CD4-positive, alpha-beta T cell (primary cell): ENCODE measurements at regions not wholly inside any gene's neighbourhood (a gene's known extent, or its start where the extent isn't known, plus 50 kb on each side); places are given as distances from the start of the nearest gene placed in this dataset.

Experiments
- ATAC-seq: fragments of 200-7000 bp; cut with Tn5 transposase; one replicate; pipeline ENCODE4 v1.10.0; 2022; ENCODE audit warnings: mild to moderate bottlenecking; ENCODE audit not compliant: poor library complexity
- CTCF ChIA-PET: fragments of 350-600 bp; sonication (Branson Sonifier 250); formaldehyde crosslinking; loops from one replicate; lab custom pipeline; 2021; ENCODE audit warnings: antibody characterized with exemption, inconsistent platforms; lab: Charles Lee
- POLR2A ChIA-PET: fragments of 350-600 bp; sonication (Branson Sonifier 250); formaldehyde crosslinking; loops from one replicate; lab custom pipeline; 2021; ENCODE audit warnings: antibody characterized with exemption, inconsistent platforms; lab: Charles Lee
- DNase-seq, 14 experiments: peaks; one replicate each; pipeline ENCODE4 v3.0.0-alpha.2; 2013 to 2020; ENCODE audit warnings: mixed read lengths in 2 of 14
- H3K27ac ChIP-seq, 2 donors: one replicate each; pipeline versions ENCODE4 v1.5.1 to v1.7.0; 2013; ENCODE audit warnings: low read length in 2 of 2, low read depth in 1 of 2, mild to moderate bottlenecking in 1 of 2
- H3K27me3 ChIP-seq, 2 experiments: 1 replicate in 1 of 2; 2 replicates in 1 of 2; pipeline versions ENCODE4 v1.6.1 to v1.7.0; 2013; ENCODE audit warnings: low read length in 2 of 2, control low read depth in 1 of 2, mild to moderate bottlenecking in 1 of 2, moderate library complexity in 1 of 2; ENCODE audit not compliant: insufficient read depth in 2 of 2, control insufficient read depth in 1 of 2
- H3K36me3 ChIP-seq: one replicate; pipeline ENCODE4 v1.6.1; 2013; ENCODE audit warnings: low read length, control low read depth; ENCODE audit not compliant: insufficient read depth
- H3K4me1 ChIP-seq: one replicate; pipeline ENCODE4 v1.6.1; 2013; ENCODE audit warnings: low read length, control low read depth; ENCODE audit not compliant: insufficient read depth
- H3K4me3 ChIP-seq: one replicate; pipeline ENCODE4 v1.5.1; 2013; ENCODE audit warnings: mild to moderate bottlenecking, low read length, moderate library complexity
- H3K9me3 ChIP-seq, 2 experiments: 1 replicate in 1 of 2; 2 replicates in 1 of 2; pipeline versions ENCODE4 v1.6.1 to v1.7.0; 2013; ENCODE audit warnings: low read length in 2 of 2, mild to moderate bottlenecking in 2 of 2, control low read depth in 1 of 2, moderate library complexity in 1 of 2; ENCODE audit not compliant: control insufficient read depth in 1 of 2, insufficient read depth in 1 of 2
- H3K27ac Mint-ChIP-seq: one replicate; pipeline ENCODE4 v1.8.0; 2020; ENCODE audit warnings: mixed read lengths
- H3K27me3 Mint-ChIP-seq: one replicate; pipeline ENCODE4 v1.8.0; 2021; ENCODE audit warnings: mixed read lengths
- H3K36me3 Mint-ChIP-seq: one replicate; pipeline ENCODE4 v1.8.0; 2021; ENCODE audit warnings: low read depth, mixed read lengths
- H3K4me1 Mint-ChIP-seq: one replicate; pipeline ENCODE4 v1.8.0; 2021; ENCODE audit warnings: low read depth, mixed read lengths
- H3K4me3 Mint-ChIP-seq: one replicate; pipeline ENCODE4 v1.8.0; 2020; ENCODE audit warnings: mild to moderate bottlenecking, mixed read lengths
- H3K9me3 Mint-ChIP-seq: one replicate; pipeline ENCODE4 v1.8.0; 2020; ENCODE audit warnings: mixed read lengths
- CTCF ChIP-seq: fragments of 200-600 bp; IDR thresholded peaks from one replicate; pipeline ENCODE4 v1.8.0; 2022; ENCODE audit warnings: antibody characterized with exemption, mild to moderate bottlenecking
- intact Hi-C, 2 experiments: fragments of 100-400 bp; cut with DNase I in 1 of 2; cut with micrococcal nuclease in 1 of 2; formaldehyde crosslinking; loops; one replicate each; pipeline versions ENCODE4 v1.15.1 to v1.9.0; 2023 to 2025; cut with DNase I, micrococcal nuclease

- Mint-ChIP-seq H3K27ac (no peak overlapping the region), H3K4me3 (no peak overlapping the region), H3K4me1 (no peaks in the 10 kb centered on the region), H3K9me3 (peaks cover 3% of the 10 kb centered on the region), H3K27me3 (peaks cover 42% of the 10 kb centered on the region), H3K36me3 (no peaks in the 10 kb centered on the region)
- peaks cover 0 to 8% of the 10 kb centered on the region in 2 experiments for H3K9me3 ChIP-seq
- TF ChIP-seq CTCF, result no peak
- H3K27ac ChIP-seq, result no peak overlapping the region
- no peaks in the 10 kb centered on the region for H3K36me3 ChIP-seq
- H3K27me3 ChIP-seq, result peaks cover 0 to 1% of the 10 kb centered on the region in 2 experiments
- H3K4me1 ChIP-seq, result no peaks in the 10 kb centered on the region
- no peak overlapping the region for H3K4me3 ChIP-seq
- POLR2A ChIA-PET, result no interaction called here
- no peak for ATAC-seq
- CTCF ChIA-PET, result no interaction called here
- no peak for DNase-seq
- intact Hi-C loops, result no loop called here
These were observed 67.2 kb upstream of the STC2 start for GRCh38 chr5:173395257-173395932.

GRCh38 chr5:173394701-173395100, 66.5 kb upstream of the STC2 start:
- Mint-ChIP-seq H3K4me3 (no peak overlapping the region), H3K36me3 (no peaks in the 10 kb centered on the region), H3K9me3 (peaks cover 3% of the 10 kb centered on the region), H3K4me1 (no peaks in the 10 kb centered on the region), H3K27me3 (peaks cover 45% of the 10 kb centered on the region), H3K27ac (no peak overlapping the region)
- no peak overlapping the region for H3K4me3 ChIP-seq
- ChIA-PET CTCF (no interaction called here), POLR2A (no interaction called here)
- H3K9me3 ChIP-seq, result peaks cover 0 to 8% of the 10 kb centered on the region in 2 experiments
- intact Hi-C loops, result no loop called here
- no peak overlapping the region for H3K27ac ChIP-seq
- DNase-seq (no peak), ATAC-seq (no peak)
- no peak for TF ChIP-seq CTCF
- H3K4me1 ChIP-seq, result no peaks in the 10 kb centered on the region
- H3K36me3 ChIP-seq, result no peaks in the 10 kb centered on the region
- peaks cover 0 to 6% of the 10 kb centered on the region in 2 experiments for H3K27me3 ChIP-seq

DNA sequence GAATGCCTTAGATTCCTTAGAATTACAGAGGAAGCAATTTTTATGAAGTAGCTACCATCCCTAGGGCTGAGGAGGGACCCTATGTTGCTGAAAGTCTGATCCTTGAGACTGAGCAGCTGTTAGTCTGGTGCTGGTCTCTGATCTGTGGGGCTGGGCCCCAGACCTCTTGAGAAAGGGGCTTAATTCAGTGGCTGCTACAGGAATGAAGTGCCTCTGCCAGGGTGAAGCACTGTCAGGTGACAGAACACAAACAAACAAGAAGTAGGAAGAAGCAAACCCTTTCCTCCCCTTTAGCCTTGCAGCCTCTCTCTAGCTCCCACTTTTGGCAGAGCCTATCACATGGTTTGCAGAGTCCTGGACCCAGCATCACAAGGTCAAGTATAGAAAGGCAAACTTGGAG, 64.0 kb upstream of the STC2 start:
- POLR2A ChIA-PET, result no interaction called here
- no peak for ATAC-seq
- Mint-ChIP-seq H3K4me3 (no peak overlapping the region), H3K9me3 (no peaks in the 10 kb centered on the region), H3K27ac (no peak overlapping the region), H3K36me3 (no peaks in the 10 kb centered on the region), H3K4me1 (no peaks in the 10 kb centered on the region), H3K27me3 (peaks cover 46% of the 10 kb centered on the region)
- Histone ChIP-seq H3K36me3 (no peaks in the 10 kb centered on the region), H3K27me3 (peaks cover 0 to 6% of the 10 kb centered on the region in 2 experiments), H3K4me1 (no peaks in the 10 kb centered on the region), H3K4me3 (no peak overlapping the region), H3K27ac (no peak overlapping the region), H3K9me3 (peaks cover 0 to 8% of the 10 kb centered on the region in 2 experiments)
- no peak for TF ChIP-seq CTCF
- CTCF ChIA-PET, result no interaction called here
- DNase-seq, result no peak
- intact Hi-C loops, result no loop called here
